Non-pigmented ciliary epithelial cell (primary cell): ENCODE measurements at regions not wholly inside any gene's neighbourhood (a gene's known extent, or its start where the extent isn't known, plus 50 kb on each side); places are given as distances from the start of the nearest gene placed in this dataset.

ENCODE experiments used
- DNase-seq: peaks from one replicate; pipeline ENCODE4 v3.0.0-alpha.2; 2010; ENCODE audit warnings: low read depth

DNA sequence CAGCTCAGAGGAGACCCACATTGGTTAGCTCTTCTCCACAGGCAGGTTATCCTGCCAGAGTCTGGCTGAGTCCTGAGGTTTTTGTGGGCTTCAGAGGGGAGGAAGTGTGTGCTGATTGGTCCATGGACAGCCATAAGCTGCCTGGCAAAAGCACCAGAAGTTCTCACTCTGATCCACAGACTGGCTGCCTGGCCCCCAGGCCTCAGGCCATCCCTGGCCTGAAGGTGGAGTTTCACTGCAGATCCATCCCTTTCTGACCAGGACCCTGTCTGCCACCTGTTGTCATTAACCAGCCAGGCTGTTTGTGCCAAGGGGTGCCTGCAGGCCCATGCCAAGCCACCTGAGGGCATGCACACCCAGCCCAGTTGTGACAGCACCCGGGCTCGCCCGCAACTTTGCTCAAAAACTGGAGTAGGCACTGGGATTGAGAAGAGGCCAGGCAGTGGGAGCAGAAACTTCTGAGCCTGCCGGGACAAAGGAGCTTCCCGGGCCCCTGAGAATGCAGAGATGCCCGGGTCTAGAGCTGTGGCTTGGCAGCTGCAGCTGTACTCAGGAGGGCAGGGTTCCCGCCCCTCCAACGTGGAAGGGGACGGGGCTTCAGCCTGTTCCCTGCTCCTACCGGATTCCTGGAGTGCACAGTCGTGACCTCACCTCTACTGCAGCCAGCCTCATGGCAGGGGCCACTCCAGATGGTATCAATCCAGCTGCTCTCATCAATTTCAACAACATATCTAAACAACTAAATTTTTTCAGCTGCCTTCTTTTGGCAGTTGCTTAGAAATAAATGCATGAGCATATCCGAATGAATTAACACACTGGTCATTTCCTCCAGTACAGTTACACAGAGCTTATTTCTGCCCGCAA, 1277.3 kb downstream of the SLC16A7 start:
- no peak for DNase-seq

GRCh38 chr12:60874091-60874490, 1278.3 kb downstream of the SLC16A7 start:
- no peak for DNase-seq

DNA sequence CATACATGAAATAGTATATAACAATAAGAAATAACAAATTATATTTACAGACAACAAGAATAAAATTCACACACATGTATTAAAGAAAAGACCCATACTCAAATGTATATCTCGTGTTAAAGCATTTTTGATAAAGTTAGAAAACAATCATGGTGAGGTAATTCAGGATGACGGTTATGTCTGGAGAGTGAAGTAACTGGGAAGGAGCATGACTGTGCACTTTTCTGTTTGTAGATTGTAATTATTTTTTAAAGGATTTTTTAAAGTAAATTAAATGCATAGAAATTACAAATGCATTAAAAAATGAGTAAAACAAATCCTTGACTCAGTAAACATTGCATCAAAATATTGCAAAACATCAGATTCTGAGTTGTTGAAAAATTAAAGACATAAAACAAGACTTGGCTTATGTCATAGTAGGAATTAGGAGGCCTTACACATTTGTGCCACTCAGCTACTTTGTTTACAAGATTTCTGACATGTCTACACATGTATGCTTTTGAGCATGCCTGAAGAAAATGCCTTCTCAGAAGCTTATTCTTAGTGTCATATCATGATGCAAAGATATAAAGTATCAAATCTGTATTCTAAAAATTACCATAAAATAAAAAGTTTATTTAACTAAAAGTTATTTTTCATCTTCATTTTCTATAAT, 1325.1 kb downstream of the SLC16A7 start:
- no peak for DNase-seq

DNA sequence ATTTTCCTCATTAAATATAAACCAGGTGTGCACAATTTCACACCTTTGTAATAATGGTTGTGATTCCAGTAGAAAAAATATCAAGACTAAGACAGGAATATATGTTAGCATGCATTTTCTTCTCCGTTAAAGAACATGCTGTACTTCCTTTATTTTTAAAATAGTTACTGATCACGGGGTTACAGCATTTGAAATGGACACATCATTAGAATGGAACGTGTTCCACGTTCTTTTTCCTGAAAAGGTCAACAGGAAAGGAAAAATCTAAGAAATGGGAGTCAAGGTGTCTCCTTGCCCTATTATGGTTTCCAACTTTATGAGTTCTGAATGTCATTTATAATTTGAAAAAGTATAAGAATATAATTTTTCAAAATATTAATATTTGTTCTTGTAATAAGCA, 1325.7 kb downstream of the SLC16A7 start:
- no peak for DNase-seq

DNA sequence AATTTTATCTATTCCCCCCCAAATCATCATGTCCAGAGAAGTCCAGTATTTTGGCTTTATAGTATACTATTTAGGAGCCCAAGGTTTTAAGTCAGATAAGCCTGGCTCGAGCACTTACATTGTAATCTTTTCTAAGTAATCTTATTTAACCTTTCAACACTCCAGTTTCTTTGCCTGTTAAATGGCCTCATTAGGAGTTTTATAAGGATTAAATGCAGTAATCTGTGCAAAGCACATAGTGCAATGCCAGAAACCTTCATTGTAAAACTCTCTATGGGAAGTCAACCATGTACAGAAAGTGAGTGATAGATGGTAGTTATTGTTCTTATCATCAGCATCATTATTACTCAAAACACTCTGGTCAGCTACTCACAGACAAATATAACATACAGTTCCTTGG, 1330.4 kb downstream of the SLC16A7 start:
- DNase-seq: no peak

- DNase-seq: no peak
These were observed 1330.1 kb upstream of the USP15 start for GRCh38 chr12:60930151-60930550.

DNA sequence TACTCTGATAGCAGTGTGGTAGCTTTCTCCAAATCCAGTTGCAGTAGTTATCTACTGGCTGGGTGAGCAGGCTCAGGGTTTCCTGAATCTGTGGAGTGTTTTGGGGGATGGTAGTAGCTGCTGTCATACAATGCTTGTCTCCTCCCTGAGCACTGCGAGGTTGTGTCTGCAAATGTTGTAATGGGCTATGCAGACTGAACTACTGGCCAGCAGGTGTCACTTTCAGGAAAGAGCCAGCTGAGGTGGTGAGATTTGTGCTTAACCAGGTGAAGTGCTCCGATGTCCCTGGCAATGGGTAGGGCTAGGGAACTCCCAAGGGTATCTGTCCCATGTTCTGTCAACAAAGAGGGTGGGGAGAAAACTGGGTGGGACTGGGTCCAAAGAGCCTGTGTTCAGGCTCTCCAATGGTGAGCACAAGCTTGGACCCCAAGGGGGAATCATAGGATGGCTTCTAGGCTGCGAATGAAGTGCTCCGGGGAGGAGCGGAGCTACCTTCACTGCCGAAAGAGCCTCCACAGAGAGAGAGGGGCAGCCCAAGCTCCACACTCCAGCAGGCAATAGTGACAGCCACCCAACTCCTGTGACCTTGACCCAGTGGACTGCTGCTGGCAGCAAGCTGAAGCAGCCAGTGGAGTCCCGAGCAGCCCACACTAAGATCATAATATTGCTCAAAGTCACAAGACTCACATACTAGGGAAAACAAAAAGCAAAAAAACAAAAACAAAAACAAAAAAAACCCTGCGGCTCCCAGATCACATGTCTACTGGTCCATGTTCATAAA, 1324.0 kb upstream of the USP15 start:
- DNase-seq: no peak

GRCh38 chr12:60947533-60947932, 1312.7 kb upstream of the USP15 start:
- DNase-seq: no peak

DNA sequence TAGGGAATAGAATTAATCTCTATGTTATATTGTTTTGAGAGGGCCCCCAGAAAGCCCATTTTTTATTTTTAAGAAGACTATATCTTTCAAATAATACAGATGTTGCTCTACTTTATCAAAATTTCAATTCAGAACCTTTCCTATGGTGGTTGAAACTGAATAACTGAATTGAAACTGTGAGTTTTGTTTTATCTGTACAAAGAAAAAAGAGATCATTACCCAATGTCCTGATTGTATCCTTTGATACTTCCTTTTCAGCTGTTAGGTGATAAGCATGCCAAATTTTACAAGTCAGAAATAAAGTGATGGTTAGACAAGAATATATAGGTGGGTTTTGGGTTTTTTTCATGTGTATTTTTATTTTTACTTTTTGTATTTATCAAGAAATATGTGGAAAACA, 1293.1 kb upstream of the USP15 start:
- no peak for DNase-seq

DNA sequence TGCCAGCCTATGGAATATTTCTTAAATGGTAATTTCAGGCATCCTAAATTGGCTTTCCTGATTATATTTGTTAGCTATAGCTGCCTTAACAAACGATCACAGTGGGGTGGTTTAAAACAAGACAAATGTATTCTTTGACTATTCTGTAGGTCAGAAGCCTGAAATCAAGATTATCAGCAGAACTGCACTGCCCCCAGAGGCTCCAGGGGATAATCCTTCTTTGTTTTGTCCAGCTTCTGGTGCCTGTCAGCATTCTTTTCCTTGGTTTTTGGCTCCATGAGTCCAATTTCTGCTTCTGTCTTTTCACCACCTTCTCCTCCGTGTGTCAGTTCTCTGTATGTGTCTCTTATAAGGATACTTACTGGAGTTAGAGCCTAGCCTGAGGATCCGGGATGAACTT, 1282.2 kb upstream of the USP15 start:
- no peak for DNase-seq

- no peak for DNase-seq
These were observed 1279.6 kb upstream of the USP15 start for GRCh38 chr12:60980558-60980957.

DNA sequence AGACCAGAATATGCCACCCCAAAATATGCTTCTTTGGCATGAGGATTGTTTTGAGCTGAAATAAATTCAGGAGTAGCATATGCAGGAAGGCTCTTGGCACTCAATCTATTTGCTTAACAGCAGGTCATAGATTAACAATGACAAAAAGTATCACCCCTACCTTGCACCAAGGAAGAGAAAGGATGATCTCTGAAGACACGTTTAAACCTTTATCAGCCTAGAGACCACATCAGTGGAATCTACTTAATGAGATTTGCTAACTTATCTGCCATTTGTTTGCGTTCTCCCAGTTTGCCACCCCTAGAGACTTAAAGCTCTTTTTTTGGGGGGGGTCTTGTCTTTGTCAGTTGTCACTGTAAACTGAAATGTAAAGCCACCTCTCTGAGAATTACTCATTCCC, 1278.7 kb upstream of the USP15 start:
- DNase-seq: no peak

GRCh38 chr12:60992087-60992486, 1268.1 kb upstream of the USP15 start:
- DNase-seq: no peak

GRCh38 chr12:60995256-60995825, 1264.9 kb upstream of the USP15 start:
- no peak for DNase-seq

GRCh38 chr12:60997869-60998378, 1262.3 kb upstream of the USP15 start:
- DNase-seq: no peak

DNA sequence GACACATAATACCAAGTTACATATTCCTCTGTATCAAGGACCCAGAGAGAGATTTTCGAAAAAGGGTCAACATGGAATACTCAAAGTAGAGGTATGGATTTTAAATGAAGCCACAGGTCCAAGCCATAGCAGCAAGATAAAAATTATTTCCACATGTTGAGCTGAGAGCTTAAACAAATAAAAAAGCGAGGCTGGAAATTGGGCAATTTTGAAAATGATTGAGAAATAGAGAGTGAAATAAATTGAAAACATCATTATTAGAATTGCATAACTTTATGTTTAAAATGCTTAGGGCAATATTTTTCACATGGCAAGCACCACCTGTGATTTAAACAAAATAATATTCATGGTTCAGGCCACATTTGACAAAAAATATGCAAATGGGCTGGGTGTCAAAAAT, 1251.0 kb upstream of the USP15 start:
- no peak for DNase-seq

GRCh38 chr12:61011767-61012423, 1248.3 kb upstream of the USP15 start:
- DNase-seq: no peak

DNA sequence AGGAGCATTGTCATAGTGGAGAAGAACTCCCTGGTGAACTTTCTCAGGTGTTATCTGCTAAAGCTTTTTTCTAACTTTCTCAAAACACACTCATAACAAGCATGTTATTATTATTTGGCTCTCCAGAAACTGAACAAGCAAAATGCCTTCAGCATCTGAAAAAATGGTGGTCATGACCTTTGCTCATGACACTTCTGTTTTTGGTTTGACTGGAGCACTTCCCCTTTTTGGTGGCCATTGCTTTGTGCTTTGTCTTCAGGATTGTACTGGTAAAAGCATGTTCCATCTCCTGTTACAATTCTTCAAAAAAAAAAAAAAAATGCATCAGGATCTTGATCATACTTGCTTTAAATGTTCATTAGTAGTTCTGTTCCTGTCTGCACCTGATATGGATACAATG, 1241.6 kb upstream of the USP15 start:
- no peak for DNase-seq

DNA sequence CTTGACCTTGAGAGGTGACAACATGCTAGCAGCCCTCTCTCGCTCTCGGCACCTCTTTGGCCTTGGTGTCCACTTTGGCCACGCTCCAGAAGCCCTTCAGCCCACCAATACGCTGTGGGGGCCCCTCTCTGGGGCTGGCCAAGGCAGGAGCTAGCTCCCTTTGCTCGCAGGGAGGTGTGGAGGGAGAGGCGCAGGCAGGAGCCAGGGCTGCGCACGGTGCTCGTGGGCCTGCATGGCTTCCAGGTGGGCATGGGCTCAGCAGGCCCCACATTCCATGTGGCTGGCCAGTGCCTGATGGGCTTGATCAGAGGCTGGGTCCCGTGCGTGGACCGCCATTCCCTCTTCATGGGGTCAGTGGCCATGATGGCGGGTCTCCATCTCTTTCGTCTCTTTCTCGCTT, 1237.0 kb upstream of the USP15 start:
- no peak for DNase-seq

GRCh38 chr12:61029516-61029915, 1230.7 kb upstream of the USP15 start:
- DNase-seq: no peak

DNA sequence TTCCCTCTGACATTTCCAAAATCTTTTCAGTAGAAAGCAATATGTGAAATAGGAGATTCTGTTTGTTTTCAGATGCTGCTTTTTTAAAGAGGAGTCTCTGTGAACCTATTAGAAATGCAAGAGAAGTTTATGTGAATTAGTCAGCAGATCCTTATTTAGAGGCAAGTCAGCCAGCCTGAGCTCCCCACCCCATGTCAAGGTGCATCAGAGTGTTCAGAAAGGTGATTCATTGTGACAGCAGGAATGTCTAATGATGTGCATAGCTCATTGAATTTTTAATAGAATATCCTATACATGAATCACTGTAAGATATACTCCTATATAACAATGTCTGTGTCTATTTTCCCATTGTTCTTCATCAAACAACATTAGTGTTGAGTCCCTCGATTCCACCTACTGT, 1222.4 kb upstream of the USP15 start:
- no peak for DNase-seq

GRCh38 chr12:61043838-61044237, 1216.4 kb upstream of the USP15 start:
- DNase-seq: no peak
